CD4-positive, CD25-positive, alpha-beta regulatory T cell (primary cell): ENCODE measurements at regions not wholly inside any gene's neighbourhood (a gene's known extent, or its start where the extent isn't known, plus 50 kb on each side); places are given as distances from the start of the nearest gene placed in this dataset.

ENCODE experiments used
- ATAC-seq, 2 donors: fragments of 150-1000 bp; cut with Tn5 transposase; one replicate each; pipeline ENCODE4 v1.10.0; 2021; ENCODE audit warnings: low read depth in 2 of 2, moderate number of reproducible peaks in 2 of 2, moderate library complexity in 1 of 2
- DNase-seq, 3 donors: peaks; one replicate each; pipeline versions ENCODE4 v3.0.0 to v3.0.0-alpha.2; 2012 to 2022; ENCODE audit warnings: mixed read lengths in 1 of 3
- H3K27ac ChIP-seq: one replicate; pipeline ENCODE4 v1.7.0; 2013; ENCODE audit warnings: mild to moderate bottlenecking, low read length; ENCODE audit not compliant: insufficient read depth, poor library complexity, severe bottlenecking
- H3K27me3 ChIP-seq: one replicate; pipeline ENCODE4 v1.7.0; 2013; ENCODE audit warnings: low read length; ENCODE audit not compliant: control insufficient read depth, insufficient read depth
- H3K36me3 ChIP-seq: one replicate; pipeline ENCODE4 v1.7.0; 2013; ENCODE audit warnings: mild to moderate bottlenecking, low read length, moderate library complexity; ENCODE audit not compliant: control insufficient read depth, insufficient read depth
- H3K4me1 ChIP-seq: 2 replicates; pipeline ENCODE4 v1.7.0; 2013; ENCODE audit warnings: mild to moderate bottlenecking, low read length; ENCODE audit not compliant: insufficient read depth, control insufficient read depth, poor library complexity, severe bottlenecking
- H3K4me3 ChIP-seq: one replicate; pipeline ENCODE4 v1.7.0; 2013; ENCODE audit warnings: low read depth, mild to moderate bottlenecking, low read length, moderate library complexity
- H3K9me3 ChIP-seq, 2 experiments: 1 replicate in 1 of 2; 2 replicates in 1 of 2; pipeline ENCODE4 v1.7.0; 2013; ENCODE audit warnings: low read length in 2 of 2, mild to moderate bottlenecking in 1 of 2, moderate library complexity in 1 of 2; ENCODE audit not compliant: control insufficient read depth in 2 of 2
- H3K27ac Mint-ChIP-seq, 3 donors: one replicate each; pipeline ENCODE4 v1.8.0; 2020 to 2022; ENCODE audit warnings: mild to moderate bottlenecking in 3 of 3, mixed read lengths in 3 of 3, moderate library complexity in 2 of 3
- H3K27me3 Mint-ChIP-seq: one replicate; pipeline ENCODE4 v1.8.0; 2022; ENCODE audit warnings: mild to moderate bottlenecking, mixed read lengths
- H3K36me3 Mint-ChIP-seq: one replicate; pipeline ENCODE4 v1.8.0; 2020; ENCODE audit warnings: mixed read lengths
- H3K4me1 Mint-ChIP-seq, 4 donors: one replicate each; pipeline ENCODE4 v1.8.0; 2020 to 2022; ENCODE audit warnings: mixed read lengths in 4 of 4, mild to moderate bottlenecking in 1 of 4
- H3K4me3 Mint-ChIP-seq, 4 donors: one replicate each; pipeline ENCODE4 v1.8.0; 2020 to 2022; ENCODE audit warnings: mild to moderate bottlenecking in 4 of 4, mixed read lengths in 4 of 4, moderate library complexity in 3 of 4
- H3K9me3 Mint-ChIP-seq, 7 donors: one replicate each; pipeline ENCODE4 v1.8.0; 2020 to 2022; ENCODE audit warnings: mixed read lengths in 7 of 7, mild to moderate bottlenecking in 3 of 7, moderate library complexity in 2 of 7

- Histone ChIP-seq H3K4me3 (no peak overlapping the region), H3K9me3 (no peaks in the 10 kb centered on the region), H3K36me3 (no peaks in the 10 kb centered on the region), H3K27me3 (no peaks in the 10 kb centered on the region), H3K4me1 (no peaks in the 10 kb centered on the region), H3K27ac (no peak overlapping the region)
- H3K36me3 Mint-ChIP-seq: no peaks in the 10 kb centered on the region
- H3K4me3 Mint-ChIP-seq: no peak overlapping the region
- H3K4me1 Mint-ChIP-seq: no peaks in the 10 kb centered on the region
- ATAC-seq (no peak), DNase-seq (no peak)
- peak overlapping the region in 1 of 3 donors; percentile 20 for H3K27ac Mint-ChIP-seq
- peaks cover 0 to 3% (median 0%) of the 10 kb centered on the region in 7 donors for H3K9me3 Mint-ChIP-seq
- peaks cover 4% of the 10 kb centered on the region for H3K27me3 Mint-ChIP-seq
Measured at GRCh38 chr5:89437450-89438435, 554.8 kb upstream of the MEF2C start.

GRCh38 chr5:89436464-89436863, 553.5 kb upstream of the MEF2C start:
- Mint-ChIP-seq H3K9me3 (peaks cover 0 to 3% (median 0%) of the 10 kb centered on the region in 7 donors), H3K27me3 (peaks cover 4% of the 10 kb centered on the region), H3K27ac (no peak overlapping the region), H3K4me1 (no peaks in the 10 kb centered on the region), H3K4me3 (no peak overlapping the region), H3K36me3 (no peaks in the 10 kb centered on the region)
- ATAC-seq (no peak), DNase-seq (no peak)
- H3K27ac ChIP-seq: no peak overlapping the region
- H3K27me3 ChIP-seq: no peaks in the 10 kb centered on the region
- no peak overlapping the region for H3K4me3 ChIP-seq
- no peaks in the 10 kb centered on the region for H3K4me1 ChIP-seq
- no peaks in the 10 kb centered on the region for H3K36me3 ChIP-seq
- H3K9me3 ChIP-seq: no peaks in the 10 kb centered on the region

- H3K27ac ChIP-seq: no peak overlapping the region
- H3K9me3 Mint-ChIP-seq: peaks cover 0 to 3% (median 0%) of the 10 kb centered on the region in 7 donors
- peak overlapping the region in 1 of 3 donors; percentile 43 for H3K27ac Mint-ChIP-seq
- H3K4me3 Mint-ChIP-seq: no peak overlapping the region
- H3K4me1 ChIP-seq: no peaks in the 10 kb centered on the region
- H3K4me3 ChIP-seq: no peak overlapping the region
- H3K27me3 ChIP-seq: no peaks in the 10 kb centered on the region
- no peak for DNase-seq
- no peaks in the 10 kb centered on the region for H3K4me1 Mint-ChIP-seq
- H3K36me3 ChIP-seq: no peaks in the 10 kb centered on the region
- H3K9me3 ChIP-seq: no peaks in the 10 kb centered on the region
- no peaks in the 10 kb centered on the region for H3K36me3 Mint-ChIP-seq
- peaks cover 4% of the 10 kb centered on the region for H3K27me3 Mint-ChIP-seq
- ATAC-seq: no peak
Measured at GRCh38 chr5:89435347-89435746, 552.4 kb upstream of the MEF2C start.

- H3K4me3 Mint-ChIP-seq: no peak overlapping the region
- no peaks in the 10 kb centered on the region for H3K36me3 ChIP-seq
- H3K4me3 ChIP-seq: no peak overlapping the region
- H3K27me3 ChIP-seq: no peaks in the 10 kb centered on the region
- ATAC-seq (no peak), DNase-seq (no peak)
- H3K36me3 Mint-ChIP-seq: no peaks in the 10 kb centered on the region
- no peaks in the 10 kb centered on the region for H3K4me1 Mint-ChIP-seq
- no peak overlapping the region for H3K27ac Mint-ChIP-seq
- peaks cover 4% of the 10 kb centered on the region for H3K27me3 Mint-ChIP-seq
- H3K27ac ChIP-seq: no peak overlapping the region
- H3K9me3 ChIP-seq: no peaks in the 10 kb centered on the region
- H3K4me1 ChIP-seq: no peaks in the 10 kb centered on the region
- peaks cover 0 to 3% (median 0%) of the 10 kb centered on the region in 7 donors for H3K9me3 Mint-ChIP-seq
Measured at GRCh38 chr5:89428624-89429023, 545.6 kb upstream of the MEF2C start.

- no peak overlapping the region for H3K27ac Mint-ChIP-seq
- H3K36me3 Mint-ChIP-seq: no peaks in the 10 kb centered on the region
- Histone ChIP-seq H3K27ac (no peak overlapping the region), H3K27me3 (no peaks in the 10 kb centered on the region), H3K36me3 (no peaks in the 10 kb centered on the region), H3K9me3 (no peaks in the 10 kb centered on the region), H3K4me1 (no peaks in the 10 kb centered on the region), H3K4me3 (no peak overlapping the region)
- no peak overlapping the region for H3K4me3 Mint-ChIP-seq
- ATAC-seq (no peak), DNase-seq (no peak)
- H3K4me1 Mint-ChIP-seq: no peaks in the 10 kb centered on the region
- no peaks in the 10 kb centered on the region for H3K27me3 Mint-ChIP-seq
- H3K9me3 Mint-ChIP-seq: peaks cover 0 to 9% (median 0%) of the 10 kb centered on the region in 7 donors
Measured at GRCh38 chr5:89425062-89425461, 542.1 kb upstream of the MEF2C start.

- H3K4me1 Mint-ChIP-seq: no peaks in the 10 kb centered on the region
- H3K27me3 Mint-ChIP-seq: no peaks in the 10 kb centered on the region
- H3K27ac ChIP-seq: no peak overlapping the region
- no peaks in the 10 kb centered on the region for H3K4me1 ChIP-seq
- no peaks in the 10 kb centered on the region for H3K36me3 Mint-ChIP-seq
- H3K27ac Mint-ChIP-seq: no peak overlapping the region
- no peak for ATAC-seq
- H3K4me3 Mint-ChIP-seq: no peak overlapping the region
- H3K9me3 ChIP-seq: no peaks in the 10 kb centered on the region
- no peaks in the 10 kb centered on the region for H3K27me3 ChIP-seq
- H3K9me3 Mint-ChIP-seq: peaks cover 0 to 16% (median 6%) of the 10 kb centered on the region in 7 donors
- no peaks in the 10 kb centered on the region for H3K36me3 ChIP-seq
- H3K4me3 ChIP-seq: no peak overlapping the region
- DNase-seq: no peak
Measured at GRCh38 chr5:89421035-89421434, 538.1 kb upstream of the MEF2C start.

GRCh38 chr5:89418407-89419085, 535.6 kb upstream of the MEF2C start:
- Mint-ChIP-seq H3K4me3 (no peak overlapping the region), H3K36me3 (no peaks in the 10 kb centered on the region), H3K27me3 (no peaks in the 10 kb centered on the region), H3K27ac (no peak overlapping the region), H3K4me1 (no peaks in the 10 kb centered on the region), H3K9me3 (peaks cover 0 to 13% (median 6%) of the 10 kb centered on the region in 7 donors)
- H3K27me3 ChIP-seq: no peaks in the 10 kb centered on the region
- DNase-seq (no peak), ATAC-seq (no peak)
- H3K27ac ChIP-seq: no peak overlapping the region
- no peaks in the 10 kb centered on the region for H3K4me1 ChIP-seq
- no peak overlapping the region for H3K4me3 ChIP-seq
- no peaks in the 10 kb centered on the region for H3K36me3 ChIP-seq
- no peaks in the 10 kb centered on the region for H3K9me3 ChIP-seq
